ENCODE measurements at regions not wholly inside any gene's neighbourhood (a gene's known extent, or its start where the extent isn't known, plus 50 kb on each side); places are given as distances from the start of the nearest gene placed in this dataset.
"Not testable (repeated sequence)": the region's sequence is repeated elsewhere in the genome, so short reads cannot be mapped to it uniquely, and the experiment has no call there.

DNA sequence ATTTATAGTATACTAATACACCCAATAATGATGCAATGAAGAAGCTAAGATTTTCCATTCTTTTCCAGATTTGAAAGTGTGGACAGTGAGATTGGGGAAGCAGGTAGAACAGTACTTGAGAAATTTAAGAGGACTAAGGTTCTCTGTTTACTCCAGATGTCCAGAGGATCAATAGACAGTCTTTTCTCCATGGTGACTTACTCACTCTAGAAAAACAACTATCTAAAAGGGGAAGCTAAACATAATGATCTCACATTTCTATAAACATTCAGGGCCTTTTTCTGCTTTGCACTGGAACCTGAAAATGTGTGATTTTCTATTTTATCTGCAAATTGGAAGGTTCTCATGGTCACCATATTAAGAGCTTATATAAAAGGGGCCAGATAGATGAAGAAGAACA is 93.9 kb upstream of the ZBTB18 start:
- H3K36me3 Mint-ChIP-seq = no peaks in the 10 kb centered on the region
- no peak for TF ChIP-seq CTCF (IDR thresholded peaks at IDR 0.05)
- DNase-seq (no peak), ATAC-seq (no peak)
- Histone ChIP-seq H3K27ac (ENCODE audit: low read length) (no peak overlapping the region), H3K27me3 (ENCODE audit: control insufficient read depth, insufficient read depth, low read length) (no peaks in the 10 kb centered on the region), H3K4me1 (ENCODE audit: control insufficient read depth, insufficient read depth, low read length) (no peaks in the 10 kb centered on the region), H3K9me3 (ENCODE audit: control insufficient read depth, insufficient read depth, low read length) (no peaks in the 10 kb centered on the region), H3K4me3 (ENCODE audit: low read length) (no peak overlapping the region), H3K36me3 (ENCODE audit: control insufficient read depth, insufficient read depth, low read length) (no peaks in the 10 kb centered on the region)
- no peaks in the 10 kb centered on the region for H3K9me3 Mint-ChIP-seq
- intact Hi-C loops (cut with micrococcal nuclease) = no loop called here
- no peaks in the 10 kb centered on the region for H3K4me1 Mint-ChIP-seq
- no peak overlapping the region for H3K27ac Mint-ChIP-seq
- H3K27me3 Mint-ChIP-seq (ENCODE audit: low read depth in 2 of 2) = peaks cover 25 to 50% of the 10 kb centered on the region in 2 donors
- H3K4me3 Mint-ChIP-seq = no peak overlapping the region

GRCh38 chr1:243956450-243956849 is 94.6 kb upstream of the ZBTB18 start:
- no peaks in the 10 kb centered on the region for H3K4me1 ChIP-seq (ENCODE audit: control insufficient read depth, insufficient read depth, low read length)
- DNase-seq (no peak), ATAC-seq (no peak)
- Mint-ChIP-seq H3K36me3 (no peaks in the 10 kb centered on the region), H3K4me3 (no peak overlapping the region), H3K27me3 (ENCODE audit: low read depth in 2 of 2) (peaks cover 25 to 43% of the 10 kb centered on the region in 2 donors), H3K9me3 (no peaks in the 10 kb centered on the region), H3K4me1 (no peaks in the 10 kb centered on the region), H3K27ac (no peak overlapping the region)
- no peak for TF ChIP-seq CTCF (IDR thresholded peaks at IDR 0.05)
- H3K27me3 ChIP-seq (ENCODE audit: control insufficient read depth, insufficient read depth, low read length) = no peaks in the 10 kb centered on the region
- H3K9me3 ChIP-seq (ENCODE audit: control insufficient read depth, insufficient read depth, low read length) = no peaks in the 10 kb centered on the region
- H3K4me3 ChIP-seq (ENCODE audit: low read length) = no peak overlapping the region
- H3K36me3 ChIP-seq (ENCODE audit: control insufficient read depth, insufficient read depth, low read length) = no peaks in the 10 kb centered on the region
- no peak overlapping the region for H3K27ac ChIP-seq (ENCODE audit: low read length)
- intact Hi-C loops (cut with micrococcal nuclease) = no loop called here
- WGBS (ENCODE audit: insufficient coverage) = 75% methylated on average over 2 of the region's 3 CpGs

- H3K27me3 Mint-ChIP-seq (ENCODE audit: low read depth in 2 of 2); H3K4me3 Mint-ChIP-seq; H3K4me1 ChIP-seq (ENCODE audit: control insufficient read depth, insufficient read depth, low read length); intact Hi-C loops (cut with micrococcal nuclease); H3K4me3 ChIP-seq (ENCODE audit: low read length); H3K27ac ChIP-seq (ENCODE audit: low read length); H3K4me1 Mint-ChIP-seq; H3K9me3 ChIP-seq (ENCODE audit: control insufficient read depth, insufficient read depth, low read length); H3K36me3 ChIP-seq (ENCODE audit: control insufficient read depth, insufficient read depth, low read length); H3K36me3 Mint-ChIP-seq; H3K27ac Mint-ChIP-seq; ATAC-seq; H3K27me3 ChIP-seq (ENCODE audit: control insufficient read depth, insufficient read depth, low read length); H3K9me3 Mint-ChIP-seq; DNase-seq: not testable (repeated sequence)
- 96% methylated on average over 11 of the region's 11 CpGs for WGBS (ENCODE audit: insufficient coverage)
These were observed 99.9 kb upstream of the ZBTB18 start for GRCh38 chr1:243951207-243951606.

DNA sequence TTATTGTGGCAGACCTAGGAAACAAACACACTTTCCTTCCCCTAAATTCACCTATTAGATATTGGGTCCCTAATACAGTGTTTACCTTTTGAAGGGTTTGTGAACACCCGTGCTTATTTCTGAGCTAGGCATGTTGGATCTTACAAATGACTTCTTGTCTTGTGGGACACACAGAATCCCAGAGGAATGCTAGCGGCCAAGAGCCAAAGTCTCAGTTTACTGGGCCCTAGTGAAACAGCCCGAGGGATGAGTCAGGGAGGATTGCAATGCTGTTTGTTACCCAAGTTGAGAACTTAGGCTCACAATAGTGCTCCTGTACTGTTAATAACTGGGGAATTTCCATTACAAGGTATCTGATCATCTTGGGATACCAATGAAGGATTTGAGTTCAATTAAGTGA is 100.1 kb upstream of the AKT3 start:
- no peak for DNase-seq
- Histone ChIP-seq H3K9me3 (ENCODE audit: control insufficient read depth, insufficient read depth, low read length) (no peaks in the 10 kb centered on the region), H3K4me1 (ENCODE audit: control insufficient read depth, insufficient read depth, low read length) (no peaks in the 10 kb centered on the region), H3K27ac (ENCODE audit: low read length) (no peak overlapping the region), H3K36me3 (ENCODE audit: control insufficient read depth, insufficient read depth, low read length) (no peaks in the 10 kb centered on the region), H3K4me3 (ENCODE audit: low read length) (no peak overlapping the region), H3K27me3 (ENCODE audit: control insufficient read depth, insufficient read depth, low read length) (no peaks in the 10 kb centered on the region)
- intact Hi-C loops (cut with micrococcal nuclease) = no loop called here
- Mint-ChIP-seq H3K4me3 (no peak overlapping the region), H3K27me3 (ENCODE audit: low read depth in 2 of 2) (peaks cover 2% of the 10 kb centered on the region in 2 donors), H3K9me3 (no peaks in the 10 kb centered on the region), H3K4me1 (no peaks in the 10 kb centered on the region), H3K36me3 (no peaks in the 10 kb centered on the region), H3K27ac (no peak overlapping the region)
- 86% methylated on average over 3 of the region's 3 CpGs for whole genome bisulfite sequencing (ENCODE audit: insufficient coverage)
- ATAC-seq = no peak
- TF ChIP-seq CTCF (IDR thresholded peaks at IDR 0.05) = no peak

Measured in natural killer cell (primary cell).